Left lung (tissue), 4 donors: ENCODE measurements at regions not wholly inside any gene's neighbourhood (a gene's known extent, or its start where the extent isn't known, plus 50 kb on each side); places are given as distances from the start of the nearest gene placed in this dataset.

Experiments
- ATAC-seq: fragments of 200-7000 bp; cut with Tn5 transposase; one replicate; pipeline ENCODE4 v1.9.1; 2020; ENCODE audit warnings: moderate library complexity
- DNase-seq, 4 donors: peaks; one replicate each; pipeline ENCODE4 v3.0.0-alpha.2; 2013 to 2020
- H3K27ac ChIP-seq, 2 donors: fragments of 200-600 bp; sonication (generic) in 1 of 2; one replicate each; pipeline versions ENCODE4 v1.5.0 to v1.8.0; 2020 to 2021
- H3K27me3 ChIP-seq, 2 donors: fragments of 200-600 bp; sonication (generic) in 1 of 2; one replicate each; pipeline versions ENCODE4 v1.5.0 to v1.8.0; 2020 to 2021
- H3K36me3 ChIP-seq, 2 donors: fragments of 200-600 bp; sonication (generic) in 1 of 2; one replicate each; pipeline versions ENCODE4 v1.5.0 to v1.8.0; 2020 to 2021
- H3K4me1 ChIP-seq, 2 donors: fragments of 200-600 bp; one replicate each; pipeline ENCODE4 v1.8.0; 2021
- H3K4me3 ChIP-seq, 2 donors: fragments of 200-600 bp; sonication (generic) in 1 of 2; one replicate each; pipeline versions ENCODE4 v1.5.0 to v1.8.0; 2020 to 2021; ENCODE audit warnings: mild to moderate bottlenecking in 1 of 2
- H3K9me3 ChIP-seq, 2 donors: fragments of 200-600 bp; sonication (generic) in 1 of 2; one replicate each; pipeline versions ENCODE4 v1.5.0 to v1.8.0; 2020 to 2021
- CTCF ChIP-seq, 2 donors: fragments of 200-600 bp; sonication (generic) in 1 of 2; IDR thresholded peaks; one replicate each; pipeline versions ENCODE4 v1.5.0 to v1.8.0; 2021; ENCODE audit warnings: antibody characterized with exemption in 2 of 2
- intact Hi-C, 2 donors: fragments of 100-400 bp; cut with DNase I; formaldehyde crosslinking; loops; one replicate each; pipeline versions ENCODE4 v1.11.2 to v1.14.2; 2022
- donor health status: DM: no; HTN: yes; CAD: no.
- donor health status: DM: no; HTN: no; CAD: no.

- peaks cover 0 to 18% of the 10 kb centered on the region in 2 donors for H3K9me3 ChIP-seq
- H3K4me3 ChIP-seq: no peak overlapping the region
- ATAC-seq (no peak), DNase-seq (no peak)
- intact Hi-C loops: no loop called here
- no peaks in the 10 kb centered on the region for H3K27me3 ChIP-seq
- no peak for TF ChIP-seq CTCF (IDR thresholded peaks at IDR 0.05)
- H3K36me3 ChIP-seq: no peaks in the 10 kb centered on the region
- no peak overlapping the region for H3K27ac ChIP-seq
- H3K4me1 ChIP-seq: no peaks in the 10 kb centered on the region
Observed at GRCh38 chr1:5254131-5254725, 599.8 kb downstream of the AJAP1 start.

GRCh38 chr1:5253036-5253435, 598.6 kb downstream of the AJAP1 start:
- Histone ChIP-seq H3K27ac (no peak overlapping the region), H3K9me3 (peaks cover 0 to 6% of the 10 kb centered on the region in 2 donors), H3K4me1 (no peaks in the 10 kb centered on the region), H3K36me3 (no peaks in the 10 kb centered on the region), H3K4me3 (no peak overlapping the region), H3K27me3 (no peaks in the 10 kb centered on the region)
- intact Hi-C loops: no loop called here
- TF ChIP-seq CTCF (IDR thresholded peaks at IDR 0.05): no peak
- ATAC-seq: no peak
- no peak for DNase-seq

- H3K9me3 ChIP-seq: peaks cover 0 to 10% of the 10 kb centered on the region in 2 donors
- DNase-seq (no peak), ATAC-seq (no peak)
- H3K4me1 ChIP-seq: no peaks in the 10 kb centered on the region
- intact Hi-C loops: no loop called here
- H3K36me3 ChIP-seq: no peaks in the 10 kb centered on the region
- TF ChIP-seq CTCF (IDR thresholded peaks at IDR 0.05): no peak
- H3K4me3 ChIP-seq: no peak overlapping the region
- no peak overlapping the region for H3K27ac ChIP-seq
- no peaks in the 10 kb centered on the region for H3K27me3 ChIP-seq
Observed at GRCh38 chr1:5250336-5250735, 595.9 kb downstream of the AJAP1 start.

GRCh38 chr1:5245348-5245747, 590.9 kb downstream of the AJAP1 start:
- Histone ChIP-seq H3K27me3 (no peaks in the 10 kb centered on the region), H3K4me1 (no peaks in the 10 kb centered on the region), H3K27ac (no peak overlapping the region), H3K4me3 (no peak overlapping the region), H3K36me3 (no peaks in the 10 kb centered on the region), H3K9me3 (peaks cover 0 to 10% of the 10 kb centered on the region in 2 donors)
- DNase-seq (no peak), ATAC-seq (no peak)
- TF ChIP-seq CTCF (IDR thresholded peaks at IDR 0.05): no peak
- intact Hi-C loops: no loop called here

GRCh38 chr1:5244631-5245285, 590.3 kb downstream of the AJAP1 start:
- Histone ChIP-seq H3K9me3 (peaks cover 0 to 6% of the 10 kb centered on the region in 2 donors), H3K36me3 (no peaks in the 10 kb centered on the region), H3K27ac (no peak overlapping the region), H3K4me1 (no peaks in the 10 kb centered on the region), H3K27me3 (no peaks in the 10 kb centered on the region), H3K4me3 (no peak overlapping the region)
- ATAC-seq: no peak
- no peak for TF ChIP-seq CTCF (IDR thresholded peaks at IDR 0.05)
- DNase-seq: no peak
- intact Hi-C loops: no loop called here
